ENCODE measurements at regions not wholly inside any gene's neighbourhood (a gene's known extent, or its start where the extent isn't known, plus 50 kb on each side); places are given as distances from the start of the nearest gene placed in this dataset.
A peak's percentile ranks its signal among the peaks of the same experiment; 100 is the strongest.
"Not testable (repeated sequence)": the region's sequence is repeated elsewhere in the genome, so short reads cannot be mapped to it uniquely, and the experiment has no call there.

DNA sequence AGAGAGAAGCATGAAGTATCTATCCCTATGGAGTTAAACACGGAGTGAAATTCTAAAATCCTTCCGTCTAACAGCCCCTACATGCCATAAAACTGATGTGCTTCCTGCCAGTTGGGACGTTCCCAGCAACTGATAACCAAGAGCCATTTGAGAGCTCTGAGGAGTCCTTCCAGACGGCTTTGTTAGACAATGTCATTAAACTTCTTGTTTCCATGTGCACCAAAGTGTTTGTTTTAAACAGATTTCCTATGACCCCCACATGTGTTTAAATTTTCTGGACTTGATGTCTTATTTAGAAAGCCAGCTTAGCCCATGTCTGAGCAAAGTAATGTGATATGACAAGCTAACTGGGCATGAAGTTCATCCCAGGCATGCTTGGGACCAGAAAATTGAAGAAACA is 57.2 kb upstream of the LPAR1 start:
- peak; percentile 12 for DNase-seq
- H3K4me3 ChIP-seq (ENCODE audit: low read depth, low read length), result no peak overlapping the region
- no peaks in the 10 kb centered on the region for H3K27me3 ChIP-seq (replicated peaks)
- TF ChIP-seq, protein P1, sequence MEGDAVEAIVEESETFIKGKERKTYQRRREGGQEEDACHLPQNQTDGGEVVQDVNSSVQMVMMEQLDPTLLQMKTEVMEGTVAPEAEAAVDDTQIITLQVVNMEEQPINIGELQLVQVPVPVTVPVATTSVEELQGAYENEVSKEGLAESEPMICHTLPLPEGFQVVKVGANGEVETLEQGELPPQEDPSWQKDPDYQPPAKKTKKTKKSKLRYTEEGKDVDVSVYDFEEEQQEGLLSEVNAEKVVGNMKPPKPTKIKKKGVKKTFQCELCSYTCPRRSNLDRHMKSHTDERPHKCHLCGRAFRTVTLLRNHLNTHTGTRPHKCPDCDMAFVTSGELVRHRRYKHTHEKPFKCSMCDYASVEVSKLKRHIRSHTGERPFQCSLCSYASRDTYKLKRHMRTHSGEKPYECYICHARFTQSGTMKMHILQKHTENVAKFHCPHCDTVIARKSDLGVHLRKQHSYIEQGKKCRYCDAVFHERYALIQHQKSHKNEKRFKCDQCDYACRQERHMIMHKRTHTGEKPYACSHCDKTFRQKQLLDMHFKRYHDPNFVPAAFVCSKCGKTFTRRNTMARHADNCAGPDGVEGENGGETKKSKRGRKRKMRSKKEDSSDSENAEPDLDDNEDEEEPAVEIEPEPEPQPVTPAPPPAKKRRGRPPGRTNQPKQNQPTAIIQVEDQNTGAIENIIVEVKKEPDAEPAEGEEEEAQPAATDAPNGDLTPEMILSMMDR (IDR thresholded peaks at IDR 0.05; ENCODE audit: low read depth, low read length, missing control alignments), result no peak
- no peak overlapping the region for H3K27ac ChIP-seq
- H3K36me3 ChIP-seq (replicated peaks), result no peaks in the 10 kb centered on the region
- in situ Hi-C loops (cut with HindIII; ENCODE audit: low pct_ligation_motif_present, low sequenced_read_pairs), result no loop called here

- Histone ChIP-seq H3K4me3 (ENCODE audit: low read depth, low read length) (no peak overlapping the region), H3K36me3 (replicated peaks) (no peaks in the 10 kb centered on the region), H3K27me3 (replicated peaks) (no peaks in the 10 kb centered on the region), H3K27ac (peak overlapping the region; percentile 22)
- TF ChIP-seq, protein P1 (IDR thresholded peaks at IDR 0.05; ENCODE audit: low read depth, low read length, missing control alignments), result no peak
- in situ Hi-C loops (cut with HindIII; ENCODE audit: low pct_ligation_motif_present, low sequenced_read_pairs), result no loop called here
- no peak for DNase-seq
These were observed 56.7 kb upstream of the LPAR1 start for GRCh38 chr9:111094958-111095357.

DNA sequence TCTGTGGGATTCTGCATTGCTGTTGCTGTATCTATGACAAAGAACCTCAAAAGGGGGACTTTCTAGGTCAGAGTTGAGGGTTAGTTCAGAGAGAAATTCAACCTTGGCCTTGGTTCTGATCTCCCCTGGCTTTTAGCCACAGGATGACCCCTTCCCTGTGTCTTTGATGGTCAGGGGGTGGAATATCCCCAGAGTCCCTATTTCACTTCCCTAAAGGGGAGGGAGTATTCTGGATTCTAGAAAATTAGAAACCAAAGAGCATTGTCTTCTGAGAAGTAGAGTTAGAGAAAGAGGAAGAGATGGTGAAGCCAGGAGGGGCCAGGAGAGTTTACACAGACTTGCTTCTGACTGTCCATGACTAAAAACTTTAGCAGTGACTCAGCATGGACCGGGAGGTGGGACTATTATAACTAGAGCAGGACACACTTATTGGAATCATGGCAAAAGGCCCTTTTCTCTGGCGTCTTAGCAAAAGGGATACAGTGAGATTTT is 56.2 kb upstream of the LPAR1 start:
- H3K27me3 ChIP-seq (replicated peaks), result no peaks in the 10 kb centered on the region
- H3K4me3 ChIP-seq (ENCODE audit: low read depth, low read length), result no peak overlapping the region
- peak overlapping the region; percentile 17 for H3K27ac ChIP-seq
- H3K36me3 ChIP-seq (replicated peaks), result no peaks in the 10 kb centered on the region
- in situ Hi-C loops (cut with HindIII; ENCODE audit: low pct_ligation_motif_present, low sequenced_read_pairs), result no loop called here
- TF ChIP-seq, protein P1 (IDR thresholded peaks at IDR 0.05; ENCODE audit: low read depth, low read length, missing control alignments), result no peak
- DNase-seq, result peak; percentile 72

DNA sequence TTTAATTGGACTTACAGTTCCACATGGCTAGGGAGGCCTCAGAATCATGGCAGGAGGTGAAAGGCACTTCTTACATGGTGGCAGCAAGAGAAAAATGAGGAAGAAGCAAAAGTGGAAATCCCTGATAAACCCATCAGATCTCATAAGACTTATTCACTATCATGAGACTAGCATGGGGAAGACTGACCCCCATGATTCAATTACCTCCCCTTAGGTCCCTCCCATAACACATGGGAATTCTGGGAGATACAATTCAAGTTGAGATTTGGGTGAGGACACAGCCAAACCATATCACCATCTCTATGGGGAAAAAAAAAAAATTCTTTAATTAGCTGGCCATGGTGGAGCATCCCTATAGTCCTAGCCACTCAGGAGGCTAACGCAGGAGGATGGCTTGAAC is 53.9 kb upstream of the LPAR1 start:
- DNase-seq; H3K4me3 ChIP-seq (ENCODE audit: low read depth, low read length); in situ Hi-C loops (cut with HindIII; ENCODE audit: low pct_ligation_motif_present, low sequenced_read_pairs): not testable (repeated sequence)

More for the DNA sequence above, 53.9 kb upstream of the LPAR1 start:
- H3K27ac ChIP-seq; H3K36me3 ChIP-seq (replicated peaks); H3K27me3 ChIP-seq (replicated peaks): not testable (repeated sequence)

All from brain microvascular endothelial cell (primary cell).